Fibroblast of peridontal ligament (primary cell): ENCODE measurements at regions not wholly inside any gene's neighbourhood (a gene's known extent, or its start where the extent isn't known, plus 50 kb on each side); places are given as distances from the start of the nearest gene placed in this dataset.

ENCODE experiments used
- DNase-seq: peaks from one replicate; pipeline ENCODE4 v3.0.0-alpha.2; 2010; ENCODE audit errors: extremely low read depth

DNA sequence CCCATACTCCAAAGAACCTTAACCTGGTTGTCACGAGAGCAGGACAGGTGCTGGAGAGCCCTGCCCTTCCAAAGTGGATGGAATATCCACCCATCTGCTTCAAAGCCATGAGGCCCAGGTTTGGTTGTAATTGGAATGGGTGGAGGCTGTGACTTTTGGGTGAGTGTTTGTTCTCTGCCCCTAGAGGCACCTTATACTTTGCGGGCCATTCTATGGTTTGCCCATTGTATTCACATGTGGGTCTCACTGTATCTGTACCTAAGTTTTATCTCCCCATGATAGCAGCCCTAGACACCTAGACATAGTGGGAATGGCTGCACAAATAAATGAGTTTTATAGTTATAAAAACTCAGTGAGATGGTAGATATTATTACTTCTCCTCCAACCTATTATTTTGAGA, 67.1 kb upstream of the NAA20 start:
- no peak for DNase-seq

DNA sequence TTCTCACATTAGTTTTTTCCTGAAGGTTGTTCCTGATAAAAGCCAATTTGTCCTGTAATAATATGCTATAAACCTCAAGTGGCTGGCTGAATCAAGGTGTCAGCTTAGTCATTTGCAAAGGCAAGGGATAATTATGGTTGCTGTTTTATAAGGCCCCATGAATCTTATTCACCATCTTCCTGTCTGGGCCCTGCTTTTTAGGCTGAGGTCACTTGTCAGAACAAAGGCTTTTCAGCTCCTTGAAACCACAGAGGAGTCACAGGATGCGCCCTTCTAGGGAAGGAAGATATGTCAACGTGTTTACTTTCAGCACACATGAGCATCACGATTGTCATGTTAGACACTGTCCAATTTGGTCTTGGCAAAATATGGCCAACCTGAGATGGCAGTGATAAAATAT, 64.8 kb upstream of the NAA20 start:
- no peak for DNase-seq

DNA sequence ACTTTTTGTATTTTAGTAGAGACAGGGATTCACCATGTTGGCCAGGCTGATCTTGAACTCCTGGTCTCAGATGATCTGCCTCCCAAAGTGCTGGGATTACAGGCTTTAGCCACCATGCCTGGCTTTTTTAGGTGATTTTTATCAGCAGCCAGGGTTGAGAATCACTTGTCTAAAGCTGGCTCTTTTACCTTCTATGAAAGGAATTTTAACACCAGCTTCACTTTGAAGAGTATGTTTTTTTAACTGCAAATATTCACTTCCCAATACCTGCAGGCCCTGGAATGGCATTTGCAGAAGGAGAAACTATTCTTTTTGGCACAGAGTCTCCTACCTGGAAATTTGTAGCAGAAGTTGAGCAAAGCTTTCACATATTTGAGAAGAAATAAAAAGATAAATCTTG, 63.6 kb upstream of the NAA20 start:
- DNase-seq = no peak

DNA sequence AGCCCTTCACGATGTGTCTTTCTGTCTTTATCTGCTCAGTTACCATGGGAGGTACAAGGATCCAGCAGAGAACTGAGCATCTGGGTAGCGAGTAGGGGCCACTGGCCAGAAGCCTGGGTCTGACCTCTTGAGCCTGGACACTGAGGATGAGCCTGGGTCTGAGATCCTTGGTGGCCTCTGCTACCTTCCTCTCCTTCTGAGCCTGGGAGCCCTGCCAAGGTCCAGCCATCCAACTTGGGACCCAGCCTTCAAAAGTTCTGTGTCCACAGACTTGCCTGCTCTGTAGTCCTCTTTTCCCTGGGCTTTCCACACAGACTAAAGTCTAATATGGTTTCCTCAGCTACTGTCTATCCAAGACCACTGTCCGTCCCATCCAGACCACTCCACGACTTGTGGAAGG, 60.2 kb upstream of the NAA20 start:
- DNase-seq = no peak

DNA sequence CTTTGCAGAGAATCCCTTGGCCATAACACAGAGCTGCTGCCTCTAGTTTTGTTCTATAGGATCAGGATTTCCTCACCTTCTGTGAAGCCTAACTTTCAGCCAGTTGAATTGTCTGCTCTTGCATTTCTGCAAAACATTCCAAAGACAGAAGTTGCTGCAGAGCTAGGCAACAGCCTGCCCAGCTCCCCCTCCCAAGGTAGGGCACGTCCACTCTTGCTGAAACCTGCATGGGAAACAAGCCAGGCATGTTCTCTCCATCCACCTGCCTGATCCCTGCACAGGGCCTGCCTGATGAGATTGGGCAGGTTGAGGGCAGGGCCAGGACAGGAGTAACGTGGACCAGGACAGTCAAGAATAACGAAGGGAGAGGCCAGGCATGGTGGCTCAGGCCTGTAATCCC, 58.9 kb upstream of the NAA20 start:
- DNase-seq = no peak

DNA sequence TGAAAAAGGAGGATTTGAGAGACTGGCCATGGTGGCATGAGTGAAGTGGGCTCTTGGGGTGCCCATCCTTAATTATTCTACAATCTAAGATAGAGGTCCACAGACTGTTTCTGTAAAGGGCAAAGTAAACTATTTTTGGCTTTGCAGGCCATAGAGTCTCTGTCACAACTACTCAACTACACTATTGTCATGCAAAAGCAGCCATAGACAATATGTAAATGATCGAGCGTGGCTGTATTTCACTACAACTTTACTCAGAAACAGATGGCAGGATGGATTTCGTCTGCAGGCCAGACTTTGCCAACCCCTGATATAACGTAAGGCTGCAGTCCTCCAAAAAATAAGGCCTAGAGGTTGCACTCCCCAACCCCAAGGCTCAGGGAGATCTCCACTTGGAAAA, 58.2 kb upstream of the NAA20 start:
- no peak for DNase-seq

DNA sequence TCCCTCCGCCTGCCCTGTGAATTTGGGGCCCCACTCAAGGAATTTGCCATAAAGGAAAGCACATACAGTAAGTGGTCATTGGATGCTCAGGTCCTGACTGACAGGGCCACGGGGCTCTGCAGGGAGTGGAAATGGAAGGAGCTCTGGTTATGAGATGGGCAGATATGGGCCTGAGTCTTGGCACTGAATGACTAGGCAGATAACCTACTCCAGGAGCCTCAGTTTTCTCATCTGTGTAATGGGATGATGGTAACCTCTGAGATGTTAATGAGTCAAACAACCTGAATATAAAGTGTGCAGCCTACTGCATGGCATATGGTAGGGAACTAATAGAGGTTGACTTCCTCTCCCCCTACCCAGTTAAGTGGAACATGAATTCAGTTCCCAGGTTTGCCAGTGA, 56.4 kb upstream of the NAA20 start:
- no peak for DNase-seq

DNA sequence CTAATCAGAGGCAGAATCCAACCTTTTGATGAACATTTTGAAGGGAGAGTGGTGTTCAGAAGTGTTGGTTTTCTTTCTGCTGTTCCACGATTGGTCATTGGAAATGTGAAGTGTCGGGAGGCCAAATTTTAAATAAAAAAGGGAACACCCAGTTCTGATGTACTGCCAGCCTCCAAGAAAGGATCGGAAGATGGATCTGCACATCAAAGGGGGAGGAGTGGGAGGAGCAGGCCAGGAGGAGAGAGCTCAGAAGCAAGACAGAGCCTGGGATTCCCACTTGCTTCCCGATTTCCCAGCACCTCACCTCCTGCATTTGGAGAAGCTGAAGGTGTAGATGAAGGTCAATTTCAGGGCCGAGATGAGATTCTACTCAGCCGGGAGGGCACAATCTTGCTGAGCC, 55.9 kb upstream of the NAA20 start:
- no peak for DNase-seq

DNA sequence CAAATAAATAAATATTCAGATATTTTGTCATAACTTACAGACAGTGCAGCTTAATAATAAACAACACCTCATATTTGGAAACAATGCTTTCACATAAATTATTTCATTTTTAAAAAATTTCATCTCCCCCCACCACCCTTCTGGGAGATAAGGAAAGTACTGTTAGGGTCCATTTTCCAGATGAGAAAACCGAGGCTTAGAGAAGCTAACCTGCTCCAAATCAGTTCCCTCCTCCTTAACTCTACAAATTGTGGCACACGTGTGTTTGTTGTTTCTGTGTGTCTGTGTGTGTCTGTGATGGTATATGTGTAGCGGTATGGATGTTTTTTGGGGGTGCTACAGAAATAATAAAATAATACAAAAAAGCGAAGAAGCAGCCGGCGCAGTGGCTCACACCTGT, 54.2 kb upstream of the NAA20 start:
- DNase-seq = no peak

DNA sequence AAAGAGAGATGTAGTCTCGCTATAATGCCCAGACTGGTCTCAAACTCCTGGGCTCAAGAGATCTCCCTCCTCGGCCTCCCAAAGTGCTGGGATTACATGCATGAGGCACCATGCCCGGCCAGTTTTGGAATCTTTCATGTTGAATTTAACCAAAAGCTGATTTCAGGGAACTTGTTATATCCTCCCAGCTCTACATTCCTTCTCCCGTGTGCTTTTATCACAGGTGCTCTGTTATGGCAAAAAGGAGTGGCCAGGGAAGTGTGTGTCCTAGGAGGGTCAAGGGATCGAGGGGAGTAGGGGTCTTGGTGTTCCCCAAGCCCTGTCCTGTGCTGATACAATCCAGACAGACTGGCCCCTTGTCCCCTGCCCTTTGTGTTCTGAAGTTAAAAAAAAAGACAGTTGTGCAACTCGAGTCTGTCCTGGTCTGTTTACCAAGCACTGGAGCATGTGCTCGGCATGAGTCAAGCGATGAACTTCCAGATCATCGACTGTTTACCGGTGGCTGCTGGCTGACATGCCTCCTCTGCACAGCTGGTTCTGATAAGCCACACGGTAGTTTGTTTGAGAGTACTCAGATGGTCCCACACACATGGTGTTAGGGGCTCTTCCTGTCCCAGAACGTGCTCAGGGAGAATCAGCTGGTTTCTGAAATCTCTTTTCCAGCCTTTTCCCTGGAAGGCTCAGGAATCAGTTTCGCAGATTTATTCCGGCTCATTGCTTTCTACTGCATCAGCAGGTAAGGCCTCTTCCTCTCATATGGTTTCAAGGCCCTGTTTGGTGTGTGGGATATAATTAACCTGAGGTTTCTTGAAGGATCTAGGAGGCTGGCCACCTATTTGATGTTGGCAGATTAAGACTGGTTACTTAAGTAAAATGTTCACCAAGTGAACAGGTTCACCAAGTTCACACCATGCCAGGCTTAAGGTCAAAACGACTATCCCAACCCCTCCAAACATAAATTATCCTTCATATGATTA, 52.6 kb upstream of the NAA20 start:
- peak; percentile 93 for DNase-seq

DNA sequence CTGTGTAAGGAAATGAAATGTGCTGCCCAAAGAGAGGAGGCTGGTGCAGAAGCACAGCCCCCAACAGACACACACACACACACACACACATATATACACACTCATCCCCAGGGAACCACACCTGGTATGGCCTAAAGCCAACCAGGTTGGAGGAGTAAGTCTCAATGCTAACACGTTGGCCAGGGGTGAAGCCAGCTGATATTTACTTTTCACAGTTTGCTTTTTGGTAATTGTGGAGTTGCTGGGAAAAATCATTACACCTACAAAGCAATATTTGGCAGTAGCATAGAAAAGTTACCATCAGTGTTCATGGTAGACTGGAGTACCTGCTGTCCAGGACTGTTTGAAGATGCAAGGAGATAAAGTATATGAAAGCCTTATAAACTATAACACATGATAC, 50.3 kb upstream of the NAA20 start:
- no peak for DNase-seq
